ENCODE measurements at regions not wholly inside any gene's neighbourhood (a gene's known extent, or its start where the extent isn't known, plus 50 kb on each side); places are given as distances from the start of the nearest gene placed in this dataset.

- Histone ChIP-seq H3K4me3 (no peak overlapping the region), H3K36me3 (no peaks in the 10 kb centered on the region), H3K4me1 (peaks cover 3 to 35% (median 9%) of the 10 kb centered on the region in 9 donors), H3K27ac (peak overlapping the region in 6 of 10 donors; percentile 43 to 70 (median 50)), H3K9me3 (peaks cover 0 to 34% (median 8%) of the 10 kb centered on the region in 11 donors), H3K27me3 (no peaks in the 10 kb centered on the region)
- WGBS, 2 donors = 76 to 85% methylated on average over 17 of the region's 17 CpGs
- DNase-seq = no peak
- TF ChIP-seq, protein P1, sequence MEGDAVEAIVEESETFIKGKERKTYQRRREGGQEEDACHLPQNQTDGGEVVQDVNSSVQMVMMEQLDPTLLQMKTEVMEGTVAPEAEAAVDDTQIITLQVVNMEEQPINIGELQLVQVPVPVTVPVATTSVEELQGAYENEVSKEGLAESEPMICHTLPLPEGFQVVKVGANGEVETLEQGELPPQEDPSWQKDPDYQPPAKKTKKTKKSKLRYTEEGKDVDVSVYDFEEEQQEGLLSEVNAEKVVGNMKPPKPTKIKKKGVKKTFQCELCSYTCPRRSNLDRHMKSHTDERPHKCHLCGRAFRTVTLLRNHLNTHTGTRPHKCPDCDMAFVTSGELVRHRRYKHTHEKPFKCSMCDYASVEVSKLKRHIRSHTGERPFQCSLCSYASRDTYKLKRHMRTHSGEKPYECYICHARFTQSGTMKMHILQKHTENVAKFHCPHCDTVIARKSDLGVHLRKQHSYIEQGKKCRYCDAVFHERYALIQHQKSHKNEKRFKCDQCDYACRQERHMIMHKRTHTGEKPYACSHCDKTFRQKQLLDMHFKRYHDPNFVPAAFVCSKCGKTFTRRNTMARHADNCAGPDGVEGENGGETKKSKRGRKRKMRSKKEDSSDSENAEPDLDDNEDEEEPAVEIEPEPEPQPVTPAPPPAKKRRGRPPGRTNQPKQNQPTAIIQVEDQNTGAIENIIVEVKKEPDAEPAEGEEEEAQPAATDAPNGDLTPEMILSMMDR (IDR thresholded peaks at IDR 0.05) = no peak
- peak in 2 of 8 donors; percentile 10 to 32 for ATAC-seq
- intact Hi-C loops (cut with DNase I) = loop anchor here in 1 of 10 donors (10.0 kb wide), 1 partner anchor 149 kb away; no protein-coding TSS in a partner anchor
Measured at GRCh38 chr5:171573451-171574225, 154.2 kb downstream of the FGF18 start.

GRCh38 chr5:171574376-171574775 is 154.9 kb downstream of the FGF18 start:
- H3K4me3 ChIP-seq = no peak overlapping the region
- 65 to 71% methylated on average over 4 of the region's 4 CpGs for WGBS, 2 donors

GRCh38 chr5:171575386-171575785 is 155.9 kb downstream of the FGF18 start:
- ATAC-seq (no peak), DNase-seq (no peak)
- no peak overlapping the region for H3K27ac ChIP-seq
- intact Hi-C loops (cut with DNase I) = loop anchor here in 1 of 10 donors (10.0 kb wide), 1 partner anchor 151 kb away; no protein-coding TSS in a partner anchor
- no peaks in the 10 kb centered on the region for H3K27me3 ChIP-seq
- H3K4me1 ChIP-seq = peaks cover 10 to 52% (median 23%) of the 10 kb centered on the region in 9 donors
- no peaks in the 10 kb centered on the region for H3K36me3 ChIP-seq
- 74 to 81% methylated on average over 3 of the region's 3 CpGs for WGBS, 2 donors
- H3K4me3 ChIP-seq = no peak overlapping the region
- peaks cover 0 to 16% (median 0%) of the 10 kb centered on the region in 11 donors for H3K9me3 ChIP-seq
- TF ChIP-seq, protein P1 (IDR thresholded peaks at IDR 0.05) = no peak

More at GRCh38 chr5:171574376-171574775, 154.9 kb downstream of the FGF18 start:
- peak overlapping the region in 3 of 10 donors; percentile 3 to 45 (median 43) for H3K27ac ChIP-seq
- intact Hi-C loops (cut with DNase I) = loop anchor here in 1 of 10 donors (10.0 kb wide), 1 partner anchor 150 kb away; no protein-coding TSS in a partner anchor
- H3K27me3 ChIP-seq = no peaks in the 10 kb centered on the region
- peak in 1 of 2 donors; percentile 24 for DNase-seq
- no peaks in the 10 kb centered on the region for H3K36me3 ChIP-seq
- peaks cover 0 to 26% (median 6%) of the 10 kb centered on the region in 11 donors for H3K9me3 ChIP-seq
- peaks cover 10 to 42% (median 16%) of the 10 kb centered on the region in 9 donors for H3K4me1 ChIP-seq
- TF ChIP-seq, protein P1 (IDR thresholded peaks at IDR 0.05) = no peak
- ATAC-seq = peak in 4 of 8 donors; percentile 7 to 54 (median 36)

DNA sequence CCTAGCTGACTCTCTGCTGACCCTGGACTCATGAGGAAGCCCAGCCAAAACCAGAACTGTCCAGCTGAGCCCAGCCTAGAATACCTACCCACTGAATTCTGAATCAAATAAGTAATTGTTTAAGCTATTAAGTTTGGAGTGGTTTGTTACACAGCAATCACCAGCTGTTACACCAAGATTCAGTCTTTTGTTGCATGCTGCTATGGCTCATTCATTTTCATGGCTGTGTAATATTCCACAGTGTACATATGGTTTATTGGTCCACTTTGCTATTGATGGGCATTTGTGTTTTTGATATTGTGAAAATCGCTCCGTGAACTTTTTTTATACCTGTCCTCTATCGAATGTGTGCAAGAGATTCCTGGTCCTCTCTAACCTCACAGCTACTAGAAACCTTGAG is 156.4 kb downstream of the FGF18 start:
- Histone ChIP-seq H3K4me1 (peaks cover 10 to 56% (median 26%) of the 10 kb centered on the region in 9 donors), H3K27me3 (no peaks in the 10 kb centered on the region), H3K27ac (no peak overlapping the region), H3K9me3 (peaks cover 0 to 12% (median 0%) of the 10 kb centered on the region in 11 donors), H3K36me3 (no peaks in the 10 kb centered on the region), H3K4me3 (no peak overlapping the region)
- WGBS, 2 donors = 97 to 99% methylated on average over 3 of the region's 3 CpGs
- no peak for ATAC-seq
- intact Hi-C loops (cut with DNase I) = loop anchor here in 1 of 10 donors (10.0 kb wide), 1 partner anchor 151 kb away; no protein-coding TSS in a partner anchor
- TF ChIP-seq, protein P1 (IDR thresholded peaks at IDR 0.05) = no peak
- no peak for DNase-seq
